SK-N-MC (cell line): ENCODE measurements at regions not wholly inside any gene's neighbourhood (a gene's known extent, or its start where the extent isn't known, plus 50 kb on each side); places are given as distances from the start of the nearest gene placed in this dataset.
A peak's percentile ranks its signal among the peaks of the same experiment; 100 is the strongest.
"Not testable (repeated sequence)": the region's sequence is repeated elsewhere in the genome, so short reads cannot be mapped to it uniquely, and the experiment has no call there.

Source experiments
- DNase-seq: peaks from one replicate; pipeline ENCODE4 v3.0.0-alpha.2; 2011; ENCODE audit warnings: low read depth, low spot score
- H3K27ac ChIP-seq: fragments of 200-600 bp; sonication (generic); 2 replicates; pipeline ENCODE4 v1.5.1; 2016; ENCODE audit warnings: mixed run types
- H3K36me3 ChIP-seq: fragments of 200-600 bp; sonication (generic); 2 replicates; pipeline ENCODE4 v1.6.1; 2017; ENCODE audit warnings: antibody characterized with exemption, low read length, mixed read lengths; ENCODE audit not compliant: insufficient read depth
- H3K4me3 ChIP-seq: fragments of 200-600 bp; sonication (generic); 2 replicates; pipeline ENCODE4 v1.5.1; 2016
- H3K9ac ChIP-seq: fragments of 200-600 bp; sonication (generic); 2 replicates; pipeline ENCODE4 v1.8.0; 2017; ENCODE audit warnings: mixed run types, mixed read lengths; ENCODE audit not compliant: insufficient read length
- H3K9me3 ChIP-seq: fragments of 200-600 bp; sonication (generic); 2 replicates; pipeline ENCODE4 v1.6.1; 2017; ENCODE audit warnings: low read depth, mild to moderate bottlenecking, antibody characterized with exemption, low read length, moderate library complexity, mixed read lengths
- EZH2 ChIP-seq: fragments of 200-600 bp; sonication (generic); IDR thresholded peaks from one replicate; pipeline ENCODE4 v1.6.1; 2017; ENCODE audit warnings: antibody characterized with exemption
- FOXP2 ChIP-seq: optimal IDR thresholded peaks from 2 replicates; pipeline ENCODE3; 2011; ENCODE audit warnings: mild to moderate bottlenecking, moderate library complexity; ENCODE audit not compliant: insufficient read depth; ENCODE audit errors: extremely low read length, control extremely low read depth
- POLR2AphosphoS5 ChIP-seq: IDR thresholded peaks from 2 replicates; pipeline ENCODE4 v1.6.1; 2012; ENCODE audit warnings: mild to moderate bottlenecking, low read depth, low read length, borderline replicate concordance

GRCh38 chr2:75833386-75833785, 122.7 kb upstream of the GCFC2 start:
- DNase-seq, result peak; percentile 39
- no peak for TF ChIP-seq POLR2AphosphoS5
- TF ChIP-seq EZH2, result no peak
- TF ChIP-seq FOXP2, result no peak
- H3K4me3 ChIP-seq, result no peak overlapping the region; the same call in 1 of the 2 replicates
- H3K9ac ChIP-seq, result no peak overlapping the region
- no peaks in the 10 kb centered on the region for H3K9me3 ChIP-seq
- H3K27ac ChIP-seq, result peak overlapping the region; percentile 48
- no peaks in the 10 kb centered on the region for H3K36me3 ChIP-seq

DNA sequence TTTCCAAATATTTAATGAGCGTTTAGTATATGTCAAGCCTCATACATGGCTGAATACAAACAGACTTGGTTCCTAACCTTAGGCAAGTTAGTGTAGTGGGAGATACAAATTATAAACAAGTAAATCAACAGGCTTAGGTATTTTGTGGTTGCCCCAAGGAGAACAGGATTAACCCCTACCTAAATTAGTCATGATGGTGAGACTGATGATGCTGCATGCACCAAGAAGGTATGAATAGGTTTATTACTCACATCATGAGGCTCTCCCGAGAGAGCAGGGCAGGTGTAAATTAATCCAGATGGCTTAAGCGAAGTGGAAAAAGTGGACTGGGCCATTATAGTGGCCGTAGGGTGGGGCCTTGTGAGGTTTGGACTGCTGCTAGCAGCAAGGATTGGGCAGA, 118.1 kb upstream of the GCFC2 start:
- Histone ChIP-seq H3K4me3 (no peak overlapping the region), H3K27ac (no peak overlapping the region), H3K9ac (no peak overlapping the region), H3K9me3 (no peaks in the 10 kb centered on the region), H3K36me3 (no peaks in the 10 kb centered on the region)
- TF ChIP-seq FOXP2 (no peak), EZH2 (no peak), POLR2AphosphoS5 (no peak)
- no peak for DNase-seq

GRCh38 chr2:75823515-75823914, 112.8 kb upstream of the GCFC2 start:
- H3K4me3 ChIP-seq, DNase-seq, H3K9ac ChIP-seq, H3K27ac ChIP-seq, H3K36me3 ChIP-seq, H3K9me3 ChIP-seq: not testable (repeated sequence)

DNA sequence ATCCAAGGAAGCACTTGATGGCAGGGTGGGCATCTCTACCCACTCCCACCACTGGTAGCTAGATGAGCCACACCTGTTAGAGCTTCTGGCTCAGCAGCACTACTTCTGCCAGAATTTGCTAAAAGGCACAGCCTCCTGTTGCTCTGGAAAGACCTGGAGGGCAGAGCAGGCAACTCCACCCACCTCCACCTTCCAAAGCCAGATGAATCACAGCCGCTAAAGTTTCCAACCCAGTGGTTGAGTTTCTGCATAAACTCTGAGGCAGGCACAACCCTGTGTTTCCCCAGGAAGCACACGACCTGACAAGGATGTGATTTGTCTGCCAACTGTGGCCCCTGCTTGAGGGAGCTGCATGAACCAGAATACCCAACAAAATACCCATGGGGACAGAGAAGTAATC, 111.6 kb upstream of the GCFC2 start:
- H3K9ac ChIP-seq, result no peak overlapping the region
- TF ChIP-seq POLR2AphosphoS5, result no peak
- TF ChIP-seq FOXP2, result no peak
- TF ChIP-seq EZH2, result no peak
- H3K9me3 ChIP-seq, result no peaks in the 10 kb centered on the region
- no peaks in the 10 kb centered on the region for H3K36me3 ChIP-seq
- H3K27ac ChIP-seq, result no peak overlapping the region
- no peak for DNase-seq
- H3K4me3 ChIP-seq, result no peak overlapping the region

GRCh38 chr2:75820693-75821092, 110.0 kb upstream of the GCFC2 start:
- no peaks in the 10 kb centered on the region for H3K9me3 ChIP-seq

GRCh38 chr2:75810611-75811330, 100.1 kb upstream of the GCFC2 start:
- no peak overlapping the region for H3K9ac ChIP-seq
- no peaks in the 10 kb centered on the region for H3K36me3 ChIP-seq
- no peak overlapping the region for H3K4me3 ChIP-seq
- TF ChIP-seq FOXP2 (no peak), POLR2AphosphoS5 (no peak)
- no peak overlapping the region for H3K27ac ChIP-seq
- DNase-seq, result no peak
- no peaks in the 10 kb centered on the region for H3K9me3 ChIP-seq

More at GRCh38 chr2:75820693-75821092, 110.0 kb upstream of the GCFC2 start:
- H3K27ac ChIP-seq, result no peak overlapping the region
- no peak for TF ChIP-seq POLR2AphosphoS5
- TF ChIP-seq FOXP2, result no peak
- no peak for TF ChIP-seq EZH2
- H3K36me3 ChIP-seq, result no peaks in the 10 kb centered on the region
- no peak for DNase-seq
- H3K4me3 ChIP-seq, result no peak overlapping the region
- no peak overlapping the region for H3K9ac ChIP-seq

GRCh38 chr2:75808793-75809535, 98.2 kb upstream of the GCFC2 start:
- Histone ChIP-seq H3K4me3 (no peak overlapping the region), H3K27ac (no peak overlapping the region), H3K9ac (no peak overlapping the region), H3K36me3 (no peaks in the 10 kb centered on the region), H3K9me3 (no peaks in the 10 kb centered on the region)
- TF ChIP-seq POLR2AphosphoS5 (no peak), FOXP2 (no peak), EZH2 (no peak)
- no peak for DNase-seq

DNA sequence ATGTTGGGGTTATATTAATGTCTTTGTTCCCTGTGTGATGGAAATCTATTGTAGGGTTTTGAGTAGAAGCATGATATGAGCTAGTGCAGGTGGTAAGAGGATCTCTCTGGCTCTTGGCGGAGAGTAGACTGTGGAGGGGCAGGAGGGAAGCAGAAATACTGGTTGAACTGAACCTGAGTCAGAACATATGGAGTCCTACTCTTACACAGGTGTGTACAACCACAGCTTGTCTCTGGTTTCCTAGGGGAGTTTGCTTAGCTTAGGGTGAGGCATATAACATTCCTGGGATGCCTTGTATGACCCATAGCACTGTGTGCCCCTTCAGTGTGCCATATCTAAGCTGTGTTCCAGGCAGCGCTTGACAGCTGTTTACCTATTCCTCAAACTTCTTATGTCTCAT, 97.3 kb upstream of the GCFC2 start:
- TF ChIP-seq FOXP2 (no peak), EZH2 (no peak), POLR2AphosphoS5 (no peak)

More for the DNA sequence above, 97.3 kb upstream of the GCFC2 start:
- Histone ChIP-seq H3K9ac (no peak overlapping the region), H3K4me3 (no peak overlapping the region), H3K36me3 (no peaks in the 10 kb centered on the region), H3K27ac (no peak overlapping the region), H3K9me3 (no peaks in the 10 kb centered on the region)
- DNase-seq, result no peak
